NCI-H69 (cell line): ENCODE measurements at regions not wholly inside any gene's neighbourhood (a gene's known extent, or its start where the extent isn't known, plus 50 kb on each side); places are given as distances from the start of the nearest gene placed in this dataset.
"Not testable (repeated sequence)": the region's sequence is repeated elsewhere in the genome, so short reads cannot be mapped to it uniquely, and the experiment has no call there.

Experiments used
- DNase-seq: peaks from one replicate; lab custom pipeline; 2025; lab: John Stamatoyannopoulos, UW

DNA sequence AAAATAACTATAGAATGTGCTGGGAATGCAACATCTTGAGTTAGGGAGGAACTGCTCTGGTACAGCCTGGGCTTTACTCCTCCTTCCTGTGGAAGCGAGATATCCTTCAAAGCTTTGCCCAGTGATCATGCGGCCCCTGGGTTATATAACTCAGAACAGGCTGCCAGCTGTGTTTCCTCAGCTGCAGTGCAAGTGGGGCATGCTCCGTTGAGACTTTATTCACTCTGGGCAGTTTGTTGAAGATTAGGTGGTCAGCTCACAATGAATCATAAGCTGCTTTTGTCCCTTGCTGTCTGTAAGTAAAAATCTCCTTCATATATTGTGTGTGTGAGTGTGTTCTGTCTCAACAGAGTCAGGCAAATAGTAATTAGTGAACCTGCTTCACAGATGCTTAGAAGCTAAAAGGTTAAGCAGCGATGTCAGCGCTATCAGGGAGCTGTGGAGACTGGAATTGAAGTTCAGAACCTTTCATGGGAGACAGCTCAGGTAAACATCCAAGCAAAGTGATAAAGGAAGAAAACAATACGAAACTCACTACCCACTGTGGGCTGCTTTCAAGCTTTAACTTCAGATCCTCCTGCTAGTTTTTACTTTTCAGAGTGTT is 688.4 kb downstream of the HTR1B start:
- no peak for DNase-seq

DNA sequence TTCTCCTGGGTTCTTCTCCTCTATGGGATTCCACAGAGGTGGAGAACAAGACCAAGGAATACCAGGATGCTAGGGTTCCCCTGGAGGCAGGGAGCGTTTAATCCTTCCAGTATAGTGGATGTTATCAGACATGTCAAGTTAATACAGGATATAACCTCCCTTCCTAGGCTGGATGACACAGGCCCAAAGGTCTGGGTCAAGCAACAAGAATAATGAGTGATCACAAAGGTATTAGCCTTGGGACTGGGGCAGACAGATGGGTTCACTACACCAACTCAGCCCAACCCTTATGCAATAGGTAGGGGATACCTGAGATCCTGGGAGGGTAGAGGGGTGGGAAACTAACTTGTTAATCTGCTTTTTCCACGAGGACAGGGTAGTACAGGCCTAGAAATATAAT is 690.3 kb downstream of the HTR1B start:
- DNase-seq = no peak

DNA sequence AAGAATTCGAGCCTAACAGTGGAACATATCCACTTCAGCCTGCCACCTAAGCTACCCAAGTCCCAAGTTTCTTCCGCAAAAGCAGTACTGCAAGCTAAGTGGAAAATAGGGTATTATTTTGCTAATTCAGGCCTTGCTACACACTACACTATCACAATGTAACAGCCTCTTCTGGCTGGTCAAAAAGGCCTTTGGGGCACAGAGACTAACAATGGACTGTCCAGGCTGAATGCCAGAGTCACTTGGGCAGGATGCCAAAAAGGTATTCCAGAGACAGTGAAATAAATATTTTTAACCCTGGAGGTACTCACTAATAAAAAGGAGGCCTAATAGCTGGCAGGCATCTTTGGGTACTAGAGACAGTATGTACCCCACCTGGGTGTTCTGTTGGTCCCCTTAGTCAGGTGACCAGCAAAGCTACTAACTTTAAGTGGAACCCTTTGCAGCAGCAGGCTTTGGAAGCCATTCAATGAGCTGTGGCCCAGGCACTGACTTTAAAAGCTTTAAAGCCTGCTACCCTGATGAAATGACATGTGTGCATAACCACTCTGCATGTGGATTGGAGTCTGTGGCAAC is 692.1 kb downstream of the HTR1B start:
- no peak for DNase-seq

GRCh38 chr6:76770281-76770680 is 693.0 kb downstream of the HTR1B start:
- no peak for DNase-seq

- DNase-seq = no peak
Observed at GRCh38 chr6:76768556-76768955, 694.7 kb downstream of the HTR1B start.

DNA sequence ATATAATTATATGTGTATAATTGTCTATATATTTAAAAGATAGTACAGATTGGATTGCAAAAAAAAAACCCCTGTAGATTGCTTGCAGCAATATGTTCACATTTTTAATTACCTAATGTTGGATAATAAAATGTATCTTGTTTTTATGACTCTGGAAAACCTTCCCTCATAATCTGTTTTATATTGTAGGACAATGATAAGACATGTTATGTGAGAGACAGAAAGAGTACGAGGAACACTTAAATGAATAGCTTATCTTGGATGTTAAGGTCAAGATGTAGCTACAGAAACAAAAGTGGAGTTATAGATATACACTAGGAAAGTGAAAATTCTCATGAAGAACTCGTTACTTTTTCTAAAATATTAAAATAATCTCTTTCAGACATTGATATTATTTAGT is 691.6 kb upstream of the IMPG1 start:
- DNase-seq = no peak

GRCh38 chr6:76752841-76753240 is 680.4 kb upstream of the IMPG1 start:
- no peak for DNase-seq

- DNase-seq = not testable (repeated sequence)
Observed at GRCh38 chr6:76745388-76745787, 672.9 kb upstream of the IMPG1 start.

DNA sequence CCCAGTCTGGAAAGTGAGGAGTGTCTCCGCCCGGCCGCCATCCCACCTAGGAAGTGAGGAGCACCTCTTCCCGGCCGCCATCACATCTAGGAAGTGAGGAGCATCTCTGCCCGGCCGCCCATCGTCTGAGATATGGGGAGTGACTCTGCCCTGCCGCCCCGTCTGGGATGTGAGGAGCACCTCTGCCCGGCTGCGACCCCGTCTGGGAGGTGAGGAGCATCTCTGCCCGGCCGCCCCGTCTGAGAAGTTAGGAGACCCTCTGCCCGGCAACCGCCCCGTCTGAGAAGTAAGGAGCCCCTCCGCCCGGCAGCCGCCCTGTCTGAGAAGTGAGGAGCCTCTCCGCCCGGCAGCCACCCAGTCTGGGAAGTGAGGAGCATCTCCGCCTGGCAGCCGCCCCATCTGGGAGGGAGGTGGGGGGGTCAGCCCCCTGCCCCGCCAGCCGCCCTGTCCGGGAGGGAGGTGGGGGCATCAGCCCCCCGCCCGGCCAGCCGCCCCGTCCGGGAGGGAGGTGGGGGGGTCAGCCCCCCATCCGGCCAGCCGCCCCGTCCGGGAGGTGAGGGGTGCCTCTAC is 671.8 kb upstream of the IMPG1 start:
- not testable (repeated sequence) for DNase-seq

- no peak for DNase-seq
Observed at GRCh38 chr6:76742919-76743318, 670.5 kb upstream of the IMPG1 start.

DNA sequence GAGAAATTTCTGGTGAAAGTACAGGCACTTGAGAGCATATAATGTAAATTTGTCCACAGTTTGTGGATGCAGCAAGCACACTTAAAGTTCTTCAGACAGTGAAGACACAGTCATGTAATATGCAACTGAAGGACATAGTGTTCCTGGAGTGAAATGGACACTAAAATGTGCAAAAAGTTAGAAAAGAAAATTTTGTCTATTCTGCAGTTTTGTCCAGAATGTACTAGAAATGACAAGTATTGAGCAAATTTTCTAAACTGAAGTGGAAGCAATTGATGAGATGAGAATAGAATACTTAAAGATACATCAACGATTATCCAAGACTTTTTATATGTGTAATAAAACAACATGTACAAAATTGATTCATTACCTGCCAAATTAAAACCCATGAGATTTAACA is 647.0 kb upstream of the IMPG1 start:
- DNase-seq = no peak

- DNase-seq = no peak
Observed at GRCh38 chr6:76708641-76709331, 636.3 kb upstream of the IMPG1 start.

DNA sequence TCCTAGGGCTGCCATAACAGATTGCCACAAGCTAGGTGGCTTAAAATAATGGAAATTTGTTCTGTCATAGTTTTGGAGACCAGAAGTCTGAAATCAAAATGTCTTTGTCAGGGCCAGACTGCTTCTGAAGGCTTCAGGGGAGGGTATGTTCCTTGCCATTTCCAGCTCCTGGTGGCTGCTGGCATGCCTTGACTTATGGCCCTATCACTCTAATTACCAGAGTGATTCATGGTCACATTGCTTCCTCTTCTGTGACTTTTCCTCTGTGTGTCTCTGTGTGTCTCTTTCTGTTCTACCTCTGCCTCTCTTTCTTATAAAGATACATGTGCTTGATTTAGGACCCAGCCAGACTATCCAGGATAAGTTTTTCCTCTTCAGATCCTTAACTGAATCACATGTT is 635.2 kb upstream of the IMPG1 start:
- no peak for DNase-seq

- no peak for DNase-seq
Observed at GRCh38 chr6:76706631-76707030, 634.2 kb upstream of the IMPG1 start.

DNA sequence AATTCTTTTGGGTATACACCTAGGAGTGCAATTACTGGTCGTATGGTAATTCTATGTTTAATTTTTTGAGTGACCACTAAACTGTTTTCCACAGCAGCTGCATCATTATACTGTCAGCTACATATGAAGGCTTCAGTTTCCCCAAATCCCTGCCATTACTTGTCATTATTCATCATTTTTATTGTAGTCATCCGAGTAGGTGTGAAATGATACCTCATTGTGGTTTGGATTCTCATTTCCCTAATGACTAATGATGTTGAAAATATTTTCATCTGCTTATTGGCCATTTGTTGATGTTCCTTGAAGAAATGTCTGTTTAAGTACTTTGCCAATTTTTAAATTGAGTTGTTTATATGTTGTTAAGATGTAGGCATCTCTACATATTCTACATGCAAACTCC is 633.6 kb upstream of the IMPG1 start:
- DNase-seq = no peak

DNA sequence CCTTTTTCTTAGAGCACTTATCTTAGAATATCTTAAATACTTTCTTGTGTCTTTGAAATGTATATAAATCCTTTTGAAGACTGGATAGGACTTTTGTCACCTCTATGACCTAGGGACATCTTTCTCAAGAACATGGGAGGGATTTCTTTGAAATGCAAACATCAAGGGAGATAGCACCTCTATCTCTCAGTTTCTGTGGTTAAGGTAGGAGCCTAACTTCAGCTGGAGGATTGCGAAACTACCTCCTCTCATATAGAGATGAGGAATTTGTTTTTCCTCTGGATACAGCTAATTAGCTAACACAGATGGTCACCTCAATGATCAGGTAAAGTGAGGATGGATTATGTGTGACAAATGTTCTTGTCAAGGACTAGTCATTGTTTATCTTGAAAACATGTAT is 631.3 kb upstream of the IMPG1 start:
- no peak for DNase-seq

DNA sequence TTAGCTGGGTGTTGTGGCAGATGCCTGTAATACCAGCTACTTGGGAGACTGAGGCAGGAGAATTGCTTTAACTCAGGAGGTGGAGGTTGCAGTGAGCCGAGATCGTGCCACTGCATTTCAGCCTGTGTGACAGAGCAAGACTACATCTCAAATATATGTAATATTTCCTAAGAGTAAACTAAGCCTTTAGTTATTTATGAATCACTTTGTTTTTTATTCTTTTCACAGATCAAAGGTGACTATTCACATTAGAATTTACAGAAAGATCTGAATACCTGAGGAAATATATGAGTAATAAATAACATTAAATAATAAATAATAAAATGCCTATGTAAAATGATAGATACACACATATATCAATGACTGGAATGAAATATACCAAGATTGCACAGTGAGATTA is 630.8 kb upstream of the IMPG1 start:
- no peak for DNase-seq

- no peak for DNase-seq
Observed at GRCh38 chr6:76702187-76702586, 629.7 kb upstream of the IMPG1 start.

DNA sequence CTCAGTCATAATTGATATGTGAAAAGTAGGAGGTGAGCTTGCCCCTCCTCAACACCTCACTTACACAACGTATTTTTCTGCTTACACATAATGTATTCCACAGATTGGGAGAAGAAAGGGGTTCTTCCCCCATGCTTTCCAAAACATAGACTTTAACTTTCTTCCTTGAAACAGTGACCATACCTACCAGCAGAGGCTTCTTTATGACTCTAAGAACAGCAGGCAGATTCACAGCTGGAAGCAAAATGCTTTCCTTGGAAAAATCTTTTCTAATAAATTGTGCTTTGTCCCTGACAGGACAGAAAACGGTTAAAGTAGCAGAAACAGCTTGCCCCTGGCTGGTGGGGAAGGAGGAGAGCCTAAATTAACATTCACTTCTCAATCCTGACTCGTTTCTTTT is 629.1 kb upstream of the IMPG1 start:
- DNase-seq = no peak

DNA sequence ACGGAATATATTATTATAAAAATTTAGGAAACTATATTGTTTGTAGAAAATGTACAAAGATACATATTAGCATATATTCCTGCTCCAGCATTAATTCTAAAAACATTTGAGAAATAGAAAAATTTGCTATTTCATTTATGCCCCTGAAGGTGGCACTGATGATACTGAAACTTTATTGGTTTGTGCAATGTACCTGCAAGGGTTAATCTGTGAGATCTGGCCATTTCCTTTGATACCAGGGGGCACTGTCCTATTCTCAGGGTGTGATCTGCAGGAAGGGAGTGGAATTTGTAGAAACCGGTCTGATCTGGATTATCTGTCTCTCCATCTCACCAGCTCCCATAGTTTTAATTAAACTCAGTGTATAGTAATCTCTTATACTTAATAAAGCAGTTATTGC is 625.1 kb upstream of the IMPG1 start:
- no peak for DNase-seq

DNA sequence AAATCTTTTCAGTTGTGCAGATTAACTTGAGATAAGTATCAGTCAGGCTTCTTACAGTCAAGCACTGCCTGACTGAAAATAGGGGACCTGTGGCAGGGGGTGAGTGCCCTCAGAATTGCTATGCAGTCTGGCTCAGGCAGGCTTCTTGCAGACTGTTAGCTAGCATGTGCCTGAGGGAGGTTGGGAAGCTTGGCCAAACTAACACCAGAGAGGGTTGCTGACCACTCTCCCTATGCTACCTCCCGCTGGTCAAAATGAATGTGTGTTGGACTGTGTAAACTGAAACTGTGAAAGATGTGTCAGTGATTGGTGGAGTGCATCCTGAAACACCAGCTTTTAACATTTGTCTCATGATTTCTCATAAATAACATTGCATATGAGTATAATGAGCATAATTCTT is 622.3 kb upstream of the IMPG1 start:
- DNase-seq = peak; percentile 3

DNA sequence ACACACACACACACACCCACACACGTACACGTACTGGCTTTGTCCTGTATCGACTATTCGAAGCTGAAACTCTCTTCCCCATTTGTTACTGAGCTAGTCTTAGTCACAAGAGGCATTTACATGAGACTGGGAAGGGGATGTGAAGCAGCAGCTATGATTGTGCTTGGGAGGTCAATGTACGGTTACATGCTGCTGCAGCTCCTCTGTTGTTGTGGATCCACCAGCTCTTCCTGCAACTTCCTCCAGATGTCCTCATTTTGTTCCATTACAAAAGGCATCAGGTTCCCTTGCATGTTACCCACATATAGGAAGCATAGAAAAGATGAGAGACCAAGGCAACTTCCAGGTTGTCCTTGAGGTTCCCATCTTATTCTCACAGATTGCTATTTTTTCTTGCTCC is 612.4 kb upstream of the IMPG1 start:
- peak; percentile 6 for DNase-seq

DNA sequence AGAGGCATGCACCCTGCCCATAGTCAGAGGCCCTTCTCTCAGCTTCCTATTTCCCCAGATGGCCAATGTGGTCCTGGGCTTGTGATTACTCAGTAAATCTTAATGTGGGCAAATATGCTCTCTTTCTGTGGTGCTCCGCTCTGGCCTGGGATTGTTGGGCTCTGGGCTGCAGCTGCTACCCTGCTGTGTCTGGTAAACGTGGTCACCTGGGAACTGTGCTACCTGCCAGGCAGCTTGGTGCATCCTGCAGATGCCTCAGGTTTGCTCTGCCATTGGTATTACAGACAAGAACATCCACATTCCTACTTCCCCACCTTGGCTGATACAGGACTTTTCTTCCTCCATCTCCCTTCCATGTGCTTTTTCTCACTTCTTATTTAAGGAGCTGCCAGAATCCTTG is 611.5 kb upstream of the IMPG1 start:
- peak; percentile 16 for DNase-seq
